Anterior cingulate cortex (tissue), 58 donors: ENCODE measurements at regions not wholly inside any gene's neighbourhood (a gene's known extent, or its start where the extent isn't known, plus 50 kb on each side); places are given as distances from the start of the nearest gene placed in this dataset.
"Not testable (repeated sequence)": the region's sequence is repeated elsewhere in the genome, so short reads cannot be mapped to it uniquely, and the experiment has no call there.

Experiments
- DNase-seq, 58 donors: peaks; one replicate each; lab custom pipeline; 2025; lab: John Stamatoyannopoulos, UW

GRCh38 chr15:91412138-91412928, 312.3 kb downstream of the SV2B start:
- DNase-seq: no peak

GRCh38 chr15:91413142-91413541, 313.1 kb downstream of the SV2B start:
- DNase-seq: no peak

- DNase-seq: no peak
Observed at GRCh38 chr15:91414124-91414523, 314.1 kb downstream of the SV2B start.

- DNase-seq: not testable (repeated sequence)
Observed at GRCh38 chr15:91415258-91415657, 315.2 kb downstream of the SV2B start.

- DNase-seq: no peak
Observed at GRCh38 chr15:91420689-91421088, 320.6 kb downstream of the SV2B start.

GRCh38 chr15:91422797-91423196, 322.7 kb downstream of the SV2B start:
- DNase-seq: no peak

- no peak for DNase-seq
Observed at GRCh38 chr15:91424001-91424400, 323.9 kb downstream of the SV2B start.

- no peak for DNase-seq
Observed at GRCh38 chr15:91426412-91426811, 326.4 kb downstream of the SV2B start.

GRCh38 chr15:91429973-91430372, 329.9 kb downstream of the SV2B start:
- no peak for DNase-seq

GRCh38 chr15:91431041-91431715, 331.1 kb downstream of the SV2B start:
- no peak for DNase-seq

- no peak for DNase-seq
Observed at GRCh38 chr15:91435113-91435512, 335.1 kb downstream of the SV2B start.

GRCh38 chr15:91444656-91445055, 344.6 kb downstream of the SV2B start:
- no peak for DNase-seq

GRCh38 chr15:91445695-91446228, 345.7 kb downstream of the SV2B start:
- DNase-seq: no peak

- peak in 1 of 58 donors; percentile 11 for DNase-seq
Observed at GRCh38 chr15:91447991-91448644, 348.1 kb downstream of the SV2B start.

- not testable (repeated sequence) for DNase-seq
Observed at GRCh38 chr15:91453376-91453775, 353.3 kb downstream of the SV2B start.

GRCh38 chr15:91456251-91456718, 356.2 kb downstream of the SV2B start:
- no peak for DNase-seq

- no peak for DNase-seq
Observed at GRCh38 chr15:91456921-91457320, 356.9 kb downstream of the SV2B start.

- DNase-seq: no peak
Observed at GRCh38 chr15:91461377-91461776, 361.3 kb downstream of the SV2B start.

GRCh38 chr15:91465086-91465485, 365.0 kb downstream of the SV2B start:
- no peak for DNase-seq

- no peak for DNase-seq
Observed at GRCh38 chr15:91465696-91466095, 365.6 kb downstream of the SV2B start.
